SK-N-SH (cell line): ENCODE measurements at regions not wholly inside any gene's neighbourhood (a gene's known extent, or its start where the extent isn't known, plus 50 kb on each side); places are given as distances from the start of the nearest gene placed in this dataset.

Experiments used
- EP300 ChIP-seq, 2 experiments: IDR thresholded peaks; 2 replicates each; pipeline versions ENCODE4 v1.4.0 to v1.6.1; 2012; ENCODE audit warnings: borderline replicate concordance in 1 of 2, low read depth in 1 of 2, low read length in 1 of 2
- FOXM1 ChIP-seq: IDR thresholded peaks from 2 replicates; pipeline ENCODE4 v1.4.0; 2012; ENCODE audit warnings: low read depth, mild to moderate bottlenecking
- GABPA ChIP-seq: IDR thresholded peaks from 2 replicates; pipeline ENCODE4 v1.4.0; 2012; ENCODE audit warnings: low read depth, mild to moderate bottlenecking
- JUND ChIP-seq: IDR thresholded peaks from 2 replicates; pipeline ENCODE4 v1.4.0; 2012
- NFIC ChIP-seq: IDR thresholded peaks from 2 replicates; pipeline ENCODE4 v1.4.0; 2012; ENCODE audit warnings: borderline replicate concordance
- POLR2AphosphoS5 ChIP-seq: IDR thresholded peaks from 2 replicates; pipeline ENCODE4 v1.6.1; 2012; ENCODE audit warnings: low read depth, low read length
- RAD21 ChIP-seq: IDR thresholded peaks from 2 replicates; pipeline ENCODE4 v1.6.1; 2012; ENCODE audit warnings: mild to moderate bottlenecking, low read length
- SIN3A ChIP-seq: IDR thresholded peaks from 2 replicates; pipeline ENCODE4 v1.6.1; 2012; ENCODE audit warnings: low read depth, mild to moderate bottlenecking, low read length, moderate library complexity, borderline replicate concordance
- YY1 ChIP-seq: IDR thresholded peaks from 2 replicates; pipeline ENCODE4 v1.4.0; 2012; ENCODE audit warnings: low read depth, mild to moderate bottlenecking
- TF ChIP-seq, protein P1 (sequence below): fragments of 200-600 bp; sonication (generic); IDR thresholded peaks from 2 replicates; pipeline ENCODE4 v1.6.1; 2017; ENCODE audit warnings: antibody characterized with exemption, mild to moderate bottlenecking, moderate library complexity
- TF ChIP-seq, protein P2 (sequence below): fragments of 150-350 bp; IDR thresholded peaks from 2 replicates; pipeline ENCODE4 v1.6.1; 2016; ENCODE audit warnings: mild to moderate bottlenecking, low read depth, low read length
- TF ChIP-seq, protein P3 (sequence below): IDR thresholded peaks from 2 replicates; pipeline ENCODE4 v1.4.0; 2012; ENCODE audit warnings: low read depth, borderline replicate concordance
- TF ChIP-seq, protein P4 (sequence below): fragments of 150-350 bp; IDR thresholded peaks from 2 replicates; pipeline ENCODE4 v1.6.1; 2017; ENCODE audit warnings: antibody characterized with exemption, low read length, low read depth, borderline replicate concordance

DNA sequence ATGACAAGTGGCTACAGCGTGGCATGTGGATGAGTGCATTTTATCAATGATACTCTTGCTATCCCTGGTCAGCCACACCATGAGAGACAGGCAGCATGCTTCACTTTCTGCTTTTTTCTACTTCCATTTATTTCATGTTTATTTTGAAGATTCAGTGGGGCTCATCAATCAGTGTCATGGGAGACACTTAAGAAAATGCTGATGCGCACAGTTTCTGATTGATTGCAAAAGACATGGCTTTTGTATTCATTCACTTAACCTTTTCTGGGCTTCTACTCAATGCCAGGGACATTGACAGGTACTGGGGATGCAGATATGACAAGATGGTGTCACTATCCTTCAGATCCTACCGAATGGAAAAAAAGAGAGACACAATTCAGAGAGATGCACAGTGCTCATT is 50.9 kb upstream of the CFAP161 start:
- TF ChIP-seq, protein P1, sequence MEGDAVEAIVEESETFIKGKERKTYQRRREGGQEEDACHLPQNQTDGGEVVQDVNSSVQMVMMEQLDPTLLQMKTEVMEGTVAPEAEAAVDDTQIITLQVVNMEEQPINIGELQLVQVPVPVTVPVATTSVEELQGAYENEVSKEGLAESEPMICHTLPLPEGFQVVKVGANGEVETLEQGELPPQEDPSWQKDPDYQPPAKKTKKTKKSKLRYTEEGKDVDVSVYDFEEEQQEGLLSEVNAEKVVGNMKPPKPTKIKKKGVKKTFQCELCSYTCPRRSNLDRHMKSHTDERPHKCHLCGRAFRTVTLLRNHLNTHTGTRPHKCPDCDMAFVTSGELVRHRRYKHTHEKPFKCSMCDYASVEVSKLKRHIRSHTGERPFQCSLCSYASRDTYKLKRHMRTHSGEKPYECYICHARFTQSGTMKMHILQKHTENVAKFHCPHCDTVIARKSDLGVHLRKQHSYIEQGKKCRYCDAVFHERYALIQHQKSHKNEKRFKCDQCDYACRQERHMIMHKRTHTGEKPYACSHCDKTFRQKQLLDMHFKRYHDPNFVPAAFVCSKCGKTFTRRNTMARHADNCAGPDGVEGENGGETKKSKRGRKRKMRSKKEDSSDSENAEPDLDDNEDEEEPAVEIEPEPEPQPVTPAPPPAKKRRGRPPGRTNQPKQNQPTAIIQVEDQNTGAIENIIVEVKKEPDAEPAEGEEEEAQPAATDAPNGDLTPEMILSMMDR: no peak
- TF ChIP-seq RAD21 (no peak), YY1 (no peak), JUND (no peak), FOXM1 (no peak), SIN3A (no peak), POLR2AphosphoS5 (no peak), NFIC (no peak), EP300 (IDR thresholded peaks at IDR 0.05; ENCODE audit: borderline replicate concordance in 1 of 2, low read depth in 1 of 2, low read length in 1 of 2) (no peak), GABPA (no peak)
- TF ChIP-seq, protein P2, sequence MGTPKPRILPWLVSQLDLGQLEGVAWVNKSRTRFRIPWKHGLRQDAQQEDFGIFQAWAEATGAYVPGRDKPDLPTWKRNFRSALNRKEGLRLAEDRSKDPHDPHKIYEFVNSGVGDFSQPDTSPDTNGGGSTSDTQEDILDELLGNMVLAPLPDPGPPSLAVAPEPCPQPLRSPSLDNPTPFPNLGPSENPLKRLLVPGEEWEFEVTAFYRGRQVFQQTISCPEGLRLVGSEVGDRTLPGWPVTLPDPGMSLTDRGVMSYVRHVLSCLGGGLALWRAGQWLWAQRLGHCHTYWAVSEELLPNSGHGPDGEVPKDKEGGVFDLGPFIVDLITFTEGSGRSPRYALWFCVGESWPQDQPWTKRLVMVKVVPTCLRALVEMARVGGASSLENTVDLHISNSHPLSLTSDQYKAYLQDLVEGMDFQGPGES: no peak
- TF ChIP-seq, protein P3, sequence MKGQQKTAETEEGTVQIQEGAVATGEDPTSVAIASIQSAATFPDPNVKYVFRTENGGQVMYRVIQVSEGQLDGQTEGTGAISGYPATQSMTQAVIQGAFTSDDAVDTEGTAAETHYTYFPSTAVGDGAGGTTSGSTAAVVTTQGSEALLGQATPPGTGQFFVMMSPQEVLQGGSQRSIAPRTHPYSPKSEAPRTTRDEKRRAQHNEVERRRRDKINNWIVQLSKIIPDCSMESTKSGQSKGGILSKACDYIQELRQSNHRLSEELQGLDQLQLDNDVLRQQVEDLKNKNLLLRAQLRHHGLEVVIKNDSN: no peak
- TF ChIP-seq, protein P4, sequence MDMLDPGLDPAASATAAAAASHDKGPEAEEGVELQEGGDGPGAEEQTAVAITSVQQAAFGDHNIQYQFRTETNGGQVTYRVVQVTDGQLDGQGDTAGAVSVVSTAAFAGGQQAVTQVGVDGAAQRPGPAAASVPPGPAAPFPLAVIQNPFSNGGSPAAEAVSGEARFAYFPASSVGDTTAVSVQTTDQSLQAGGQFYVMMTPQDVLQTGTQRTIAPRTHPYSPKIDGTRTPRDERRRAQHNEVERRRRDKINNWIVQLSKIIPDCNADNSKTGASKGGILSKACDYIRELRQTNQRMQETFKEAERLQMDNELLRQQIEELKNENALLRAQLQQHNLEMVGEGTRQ: no peak
